OCI-LY7 (cell line): ENCODE measurements at regions not wholly inside any gene's neighbourhood (a gene's known extent, or its start where the extent isn't known, plus 50 kb on each side); places are given as distances from the start of the nearest gene placed in this dataset.
A peak's percentile ranks its signal among the peaks of the same experiment; 100 is the strongest.
"Not testable (repeated sequence)": the region's sequence is repeated elsewhere in the genome, so short reads cannot be mapped to it uniquely, and the experiment has no call there.

Experiments used
- BruUV-seq: library from RNA; stranded (reverse); fragments of 400-500 nt; replicated peaks from 2 replicates; lab custom pipeline; 2021; lab: Mats Ljungman, UMichigan
- CTCF ChIA-PET: fragments of 300-600 bp; sonication (Branson Sonifier 250); formaldehyde crosslinking; loops from one replicate; lab custom pipeline; 2022; ENCODE audit warnings: antibody characterized with exemption; ENCODE audit not compliant: unreplicated experiment; lab: Charles Lee
- POLR2A ChIA-PET: fragments of 300-600 bp; sonication (Branson Sonifier 250); formaldehyde crosslinking; loops from one replicate; lab custom pipeline; 2022; ENCODE audit warnings: antibody characterized with exemption; lab: Charles Lee
- DNase-seq: peaks from one replicate; pipeline ENCODE4 v3.0.0-alpha.2; 2015; ENCODE audit warnings: low spot score
- H2AFZ ChIP-seq: fragments of 200-600 bp; sonication (generic), shearing (Covaris generic); 2 replicates; pipeline ENCODE4 v1.6.1; 2014; ENCODE audit warnings: mild to moderate bottlenecking, antibody characterized with exemption, low read length, moderate library complexity
- H3K27ac ChIP-seq: fragments of 200-600 bp; sonication (generic); 2 replicates; pipeline ENCODE4 v1.5.1; 2014; ENCODE audit warnings: mixed run types, low read depth, mild to moderate bottlenecking, moderate library complexity, low read length, inconsistent platforms; ENCODE audit not compliant: poor library complexity, severe bottlenecking
- H3K36me3 ChIP-seq: fragments of 200-600 bp; sonication (generic); 2 replicates; pipeline ENCODE4 v1.6.1; 2014; ENCODE audit warnings: mild to moderate bottlenecking, antibody characterized with exemption, low read length, moderate library complexity, mixed read lengths; ENCODE audit not compliant: insufficient read depth
- H3K4me1 ChIP-seq: fragments of 200-600 bp; sonication (generic); 2 replicates; pipeline ENCODE4 v1.5.1; 2014; ENCODE audit warnings: mild to moderate bottlenecking, low read length; ENCODE audit not compliant: insufficient read depth, poor library complexity, severe bottlenecking
- H3K4me2 ChIP-seq: fragments of 200-600 bp; sonication (generic); 2 replicates; pipeline ENCODE4 v1.6.1; 2014; ENCODE audit warnings: mild to moderate bottlenecking, low read length
- H3K4me3 ChIP-seq: fragments of 200-600 bp; sonication (generic); 2 replicates; pipeline ENCODE4 v1.5.1; 2014; ENCODE audit warnings: mild to moderate bottlenecking, low read depth, low read length; ENCODE audit not compliant: poor library complexity, severe bottlenecking
- H3K79me2 ChIP-seq: fragments of 200-600 bp; sonication (generic); 2 replicates; pipeline ENCODE4 v1.6.1; 2016; ENCODE audit warnings: low read depth, mild to moderate bottlenecking, low read length, moderate library complexity, mixed read lengths; ENCODE audit not compliant: insufficient read depth
- H3K9me2 ChIP-seq: fragments of 200-600 bp; sonication (generic); 2 replicates; pipeline ENCODE4 v1.6.1; 2016; ENCODE audit warnings: mild to moderate bottlenecking, low read length, mixed read lengths; ENCODE audit not compliant: insufficient read depth
- H3K9me3 ChIP-seq: fragments of 200-600 bp; sonication (generic); 2 replicates; pipeline ENCODE4 v1.6.1; 2014; ENCODE audit warnings: mild to moderate bottlenecking, mixed run types, low read length, mixed read lengths
- H4K20me1 ChIP-seq: fragments of 200-600 bp; sonication (generic); 2 replicates; pipeline ENCODE4 v1.6.1; 2014; ENCODE audit warnings: mild to moderate bottlenecking, antibody characterized with exemption, low read length, moderate library complexity, mixed read lengths; ENCODE audit not compliant: insufficient read depth
- EZH2phosphoT487 ChIP-seq: fragments of 200-600 bp; sonication (generic); IDR thresholded peaks from 2 replicates; pipeline ENCODE4 v1.6.1; 2018; ENCODE audit warnings: low read depth, borderline replicate concordance, mild to moderate bottlenecking, mixed run types, antibody characterized with exemption, low read length, moderate library complexity, mixed read lengths
- intact Hi-C: fragments of 100-400 bp; cut with micrococcal nuclease; formaldehyde crosslinking; loops from one replicate; pipeline ENCODE4 v1.10.0; 2022; ENCODE audit not compliant: unreplicated experiment
- TF ChIP-seq, protein P1 (sequence below): fragments of 200-600 bp; sonication (generic); conservative IDR thresholded peaks from 2 replicates; pipeline ENCODE4 v1.5.1; 2014; ENCODE audit warnings: mild to moderate bottlenecking, antibody characterized with exemption, low read length, moderate library complexity, mixed read lengths

DNA sequence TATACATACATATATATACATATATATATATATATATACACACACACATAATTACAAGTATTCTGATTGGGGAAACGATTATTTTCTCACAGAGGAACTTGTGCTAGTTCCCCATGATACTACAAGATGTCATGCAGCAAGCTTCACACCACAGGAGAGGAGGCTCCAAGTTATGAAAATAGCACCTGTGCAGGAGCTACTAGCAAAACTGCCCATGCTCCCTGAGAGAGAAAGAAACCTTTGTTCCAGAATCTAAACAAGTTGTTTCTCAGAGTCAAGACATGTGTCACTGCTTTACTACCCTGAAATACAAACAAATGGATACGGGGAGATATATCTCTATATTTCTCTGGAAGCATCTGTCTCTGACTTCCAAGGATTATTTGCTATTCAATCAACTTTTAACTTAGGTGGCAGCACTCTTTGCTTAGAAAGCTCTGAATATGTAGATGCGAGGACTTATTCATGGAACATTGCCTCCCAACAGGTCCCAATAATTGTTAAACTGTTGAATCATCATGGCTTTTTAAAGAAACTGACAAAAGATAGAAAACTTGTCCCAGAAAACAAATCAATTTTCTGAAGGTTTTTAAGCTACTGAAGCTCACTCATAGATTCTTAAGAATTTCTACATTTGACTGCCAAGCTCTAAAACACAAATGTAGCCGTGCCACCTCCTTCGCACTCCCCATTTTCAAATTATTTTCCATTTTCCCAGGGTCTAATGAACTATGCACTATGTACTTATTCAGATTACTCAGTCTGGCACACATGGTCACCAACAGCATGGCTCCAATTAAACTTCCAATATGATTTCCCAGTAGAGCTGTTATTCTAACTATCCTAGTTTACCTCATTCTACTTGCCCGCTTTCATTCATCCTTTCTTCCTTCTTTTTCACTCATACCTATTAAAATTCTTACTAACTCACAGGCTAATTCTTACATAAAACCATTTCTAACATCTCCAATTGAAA is 929.1 kb downstream of the LTN1 start:
- no TSS peak for BruUV-seq
- no peaks in the 10 kb centered on the region for H3K9me2 ChIP-seq
- no peaks in the 10 kb centered on the region for H3K79me2 ChIP-seq
- no peaks in the 10 kb centered on the region for H3K36me3 ChIP-seq
- TF ChIP-seq EZH2phosphoT487, result no peak
- TF ChIP-seq, protein P1, sequence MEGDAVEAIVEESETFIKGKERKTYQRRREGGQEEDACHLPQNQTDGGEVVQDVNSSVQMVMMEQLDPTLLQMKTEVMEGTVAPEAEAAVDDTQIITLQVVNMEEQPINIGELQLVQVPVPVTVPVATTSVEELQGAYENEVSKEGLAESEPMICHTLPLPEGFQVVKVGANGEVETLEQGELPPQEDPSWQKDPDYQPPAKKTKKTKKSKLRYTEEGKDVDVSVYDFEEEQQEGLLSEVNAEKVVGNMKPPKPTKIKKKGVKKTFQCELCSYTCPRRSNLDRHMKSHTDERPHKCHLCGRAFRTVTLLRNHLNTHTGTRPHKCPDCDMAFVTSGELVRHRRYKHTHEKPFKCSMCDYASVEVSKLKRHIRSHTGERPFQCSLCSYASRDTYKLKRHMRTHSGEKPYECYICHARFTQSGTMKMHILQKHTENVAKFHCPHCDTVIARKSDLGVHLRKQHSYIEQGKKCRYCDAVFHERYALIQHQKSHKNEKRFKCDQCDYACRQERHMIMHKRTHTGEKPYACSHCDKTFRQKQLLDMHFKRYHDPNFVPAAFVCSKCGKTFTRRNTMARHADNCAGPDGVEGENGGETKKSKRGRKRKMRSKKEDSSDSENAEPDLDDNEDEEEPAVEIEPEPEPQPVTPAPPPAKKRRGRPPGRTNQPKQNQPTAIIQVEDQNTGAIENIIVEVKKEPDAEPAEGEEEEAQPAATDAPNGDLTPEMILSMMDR, result no peak
- no peaks in the 10 kb centered on the region for H3K9me3 ChIP-seq
- CTCF ChIA-PET, result no interaction called here
- H4K20me1 ChIP-seq, result no peaks in the 10 kb centered on the region
- H3K27ac ChIP-seq, result no peak overlapping the region
- intact Hi-C loops, result loop anchor here (10.0 kb wide), 1 partner anchor 271 kb away; no protein-coding TSS in a partner anchor
- peak overlapping the region; percentile 23; the same call in 1 of the 2 replicates for H2AFZ ChIP-seq
- POLR2A ChIA-PET, result interaction anchor here (0.6 to 1.0 kb wide), 2 partner anchors 8 to 1259 kb away, joined by 3 read pairs; no protein-coding TSS in a partner anchor
- H3K4me2 ChIP-seq, result peak overlapping the region; percentile 24; the same call in 1 of the 2 replicates
- peaks cover 47% of the 10 kb centered on the region for H3K4me1 ChIP-seq
- DNase-seq, result peak; percentile 43
- H3K4me3 ChIP-seq, result no peak overlapping the region

DNA sequence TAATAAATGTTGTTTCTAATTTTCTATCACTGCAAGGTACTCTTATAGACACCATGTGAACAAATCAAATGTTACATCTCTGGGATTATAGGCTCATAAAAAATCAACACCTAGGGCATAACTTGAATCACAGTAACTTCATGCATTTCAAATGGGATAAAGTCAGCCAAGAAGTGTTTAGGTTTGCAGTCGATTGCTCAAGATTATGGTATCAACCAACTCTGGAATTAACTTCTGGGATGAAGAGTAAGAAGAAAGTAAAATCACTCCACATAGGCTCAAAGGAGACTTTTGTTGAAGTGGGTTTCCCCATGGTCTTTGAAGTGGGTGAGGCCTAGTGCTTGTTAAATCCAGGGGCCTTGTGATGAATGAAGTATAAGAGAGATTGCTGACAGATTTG is 939.7 kb downstream of the LTN1 start:
- not testable (repeated sequence) for H3K4me1 ChIP-seq, BruUV-seq

DNA sequence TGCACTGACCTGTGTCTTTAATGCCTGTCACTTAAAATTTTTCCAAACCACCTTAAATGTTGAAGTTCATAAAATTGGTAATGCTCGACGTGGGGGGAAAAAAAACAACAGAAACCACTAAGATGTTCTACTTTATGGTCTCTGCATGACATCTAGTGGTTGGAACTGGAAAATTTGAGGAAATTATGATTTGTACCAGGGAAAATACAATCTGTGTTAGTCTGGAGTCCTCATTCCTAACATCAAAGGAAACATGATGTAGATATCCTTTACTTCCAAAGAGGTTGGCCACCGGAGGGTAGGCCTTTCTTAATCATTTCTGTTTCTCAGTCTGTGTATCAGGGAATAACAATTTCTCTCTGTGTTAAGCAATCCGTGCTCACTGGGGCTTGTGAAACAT is 941.0 kb downstream of the LTN1 start:
- H4K20me1 ChIP-seq, H3K9me2 ChIP-seq, H3K9me3 ChIP-seq, H3K4me3 ChIP-seq, H3K27ac ChIP-seq, H2AFZ ChIP-seq, H3K4me1 ChIP-seq, H3K79me2 ChIP-seq, H3K36me3 ChIP-seq, CTCF ChIA-PET, BruUV-seq: not testable (repeated sequence)
- DNase-seq, result peak; percentile 33
- TF ChIP-seq, protein P1, result peak; percentile 67
- POLR2A ChIA-PET, result interaction anchor here (0.6 to 1.1 kb wide), 2 partner anchors 27 to 829 kb away, joined by 4 to 8 read pairs; no protein-coding TSS in a partner anchor
- 0 out of 2 replicates have a peak overlapping the region, but pooled peaks have one; percentile 9 for H3K4me2 ChIP-seq
- intact Hi-C loops, result loop anchor here (2.0 kb wide), 1 partner anchor 1203 kb away; no protein-coding TSS in a partner anchor

More for the DNA sequence above, 939.7 kb downstream of the LTN1 start:
- intact Hi-C loops, H3K9me2 ChIP-seq, H2AFZ ChIP-seq, CTCF ChIA-PET, H3K4me2 ChIP-seq, H3K36me3 ChIP-seq, H4K20me1 ChIP-seq, H3K27ac ChIP-seq, DNase-seq, H3K4me3 ChIP-seq, H3K9me3 ChIP-seq, H3K79me2 ChIP-seq: not testable (repeated sequence)
- POLR2A ChIA-PET, result interaction anchor here (1.1 kb wide), 1 partner anchor 26 kb away, joined by 4 read pairs; no protein-coding TSS in a partner anchor

DNA sequence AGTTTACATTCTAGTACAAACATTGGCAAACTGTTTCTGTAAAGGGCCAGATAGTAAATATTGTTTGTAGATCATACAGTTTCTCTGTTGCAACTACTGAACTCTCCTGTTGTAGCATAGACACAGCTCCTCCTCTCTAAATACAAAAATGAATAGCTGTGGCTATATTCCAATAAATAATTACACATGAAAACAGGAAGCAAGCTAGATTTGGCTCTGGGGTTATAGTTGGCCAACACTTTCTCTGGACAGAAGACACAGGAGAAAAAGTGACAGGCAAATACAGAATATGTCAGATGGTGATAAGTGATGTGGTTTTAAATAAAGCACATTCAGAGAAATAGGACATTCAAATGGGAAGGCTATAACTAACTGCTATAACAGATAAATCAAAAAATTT is 957.0 kb downstream of the LTN1 start:
- H3K36me3 ChIP-seq, H3K4me1 ChIP-seq, H3K4me2 ChIP-seq, H2AFZ ChIP-seq, H3K9me3 ChIP-seq, CTCF ChIA-PET, DNase-seq, H4K20me1 ChIP-seq, H3K27ac ChIP-seq, POLR2A ChIA-PET, H3K79me2 ChIP-seq, H3K4me3 ChIP-seq, BruUV-seq, intact Hi-C loops, H3K9me2 ChIP-seq: not testable (repeated sequence)

DNA sequence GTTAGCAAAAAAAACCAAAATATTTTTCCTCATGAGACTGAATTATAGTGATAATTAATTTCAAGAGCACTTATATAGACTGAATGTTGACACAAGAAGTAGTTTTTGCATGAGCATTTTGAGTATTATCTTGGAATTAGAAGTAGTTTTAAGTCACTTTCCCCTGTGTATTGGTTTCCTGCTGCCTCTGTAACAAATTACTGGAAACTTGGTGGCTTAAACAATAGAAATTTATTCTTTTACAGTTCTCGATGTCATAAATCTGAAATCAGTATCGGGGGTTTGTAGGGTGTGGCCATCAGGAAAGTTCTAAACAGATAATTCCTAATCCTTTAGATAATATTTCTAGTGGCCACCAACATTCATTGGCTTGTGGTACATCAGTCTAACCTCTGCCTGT is 957.8 kb downstream of the LTN1 start:
- DNase-seq, H3K4me2 ChIP-seq, H3K27ac ChIP-seq, H2AFZ ChIP-seq, H3K9me3 ChIP-seq, H3K9me2 ChIP-seq, H3K4me1 ChIP-seq, BruUV-seq, CTCF ChIA-PET, POLR2A ChIA-PET, H3K4me3 ChIP-seq, H4K20me1 ChIP-seq, H3K36me3 ChIP-seq, H3K79me2 ChIP-seq, intact Hi-C loops: not testable (repeated sequence)
